Mesendoderm (in vitro differentiated cells): ENCODE measurements at regions not wholly inside any gene's neighbourhood (a gene's known extent, or its start where the extent isn't known, plus 50 kb on each side); places are given as distances from the start of the nearest gene placed in this dataset.
"Not testable (repeated sequence)": the region's sequence is repeated elsewhere in the genome, so short reads cannot be mapped to it uniquely, and the experiment has no call there.

Experiments used
- DNase-seq: peaks from one replicate; pipeline ENCODE4 v3.0.0; 2013
- H2AK5ac ChIP-seq: 2 replicates; pipeline ENCODE4 v1.6.1; 2013; ENCODE audit warnings: low read length, inconsistent platforms
- H2BK120ac ChIP-seq: 2 replicates; pipeline ENCODE4 v1.6.1; 2013; ENCODE audit warnings: low read depth, mild to moderate bottlenecking, low read length, moderate library complexity, mixed read lengths
- H2BK15ac ChIP-seq: replicated peaks from 2 replicates; pipeline ENCODE4 v1.6.1; 2013; ENCODE audit warnings: low read depth, mild to moderate bottlenecking, moderate library complexity
- H2BK5ac ChIP-seq: 2 replicates; pipeline ENCODE4 v1.6.1; 2013; ENCODE audit warnings: low read length, inconsistent platforms
- H3K18ac ChIP-seq: 2 replicates; pipeline ENCODE4 v1.6.1; 2013; ENCODE audit warnings: mild to moderate bottlenecking, low read length, mixed read lengths
- H3K23ac ChIP-seq: one replicate; pipeline ENCODE4 v1.6.1; 2013; ENCODE audit warnings: low read length
- H3K27ac ChIP-seq: 2 replicates; pipeline ENCODE4 v1.5.1; 2013; ENCODE audit warnings: low read depth, mild to moderate bottlenecking, inconsistent platforms, low read length, moderate library complexity
- H3K27me3 ChIP-seq: 2 replicates; pipeline ENCODE4 v1.6.1; 2013; ENCODE audit warnings: low read length, control low read depth, mild to moderate bottlenecking, inconsistent platforms; ENCODE audit not compliant: insufficient read depth, poor library complexity
- H3K36me3 ChIP-seq: 2 replicates; pipeline ENCODE4 v1.6.1; 2013; ENCODE audit warnings: low read length, inconsistent platforms; ENCODE audit not compliant: control insufficient read depth, insufficient read depth
- H3K4ac ChIP-seq: one replicate; pipeline ENCODE4 v1.6.1; 2013; ENCODE audit warnings: low read depth, mild to moderate bottlenecking, low read length, moderate library complexity
- H3K4me1 ChIP-seq: 2 replicates; pipeline ENCODE4 v1.6.1; 2013; ENCODE audit warnings: low read depth, low read length, inconsistent platforms; ENCODE audit not compliant: control insufficient read depth
- H3K4me2 ChIP-seq: 2 replicates; pipeline ENCODE4 v1.6.1; 2013; ENCODE audit warnings: low read length
- H3K4me3 ChIP-seq: 2 replicates; pipeline ENCODE4 v1.5.1; 2013; ENCODE audit warnings: mild to moderate bottlenecking, low read length
- H3K56ac ChIP-seq: one replicate; pipeline ENCODE4 v1.6.1; 2013; ENCODE audit warnings: low read length
- H3K79me1 ChIP-seq: 2 replicates; pipeline ENCODE4 v1.6.1; 2013; ENCODE audit warnings: low read length, inconsistent platforms
- H3K79me2 ChIP-seq: 2 replicates; pipeline ENCODE4 v1.6.1; 2013; ENCODE audit warnings: mild to moderate bottlenecking, low read length; ENCODE audit not compliant: control insufficient read depth, insufficient read depth
- H3K9ac ChIP-seq: 2 replicates; pipeline ENCODE4 v1.6.1; 2013; ENCODE audit warnings: low read length, inconsistent platforms
- H4K5ac ChIP-seq: one replicate; pipeline ENCODE4 v1.6.1; 2013; ENCODE audit warnings: low read length
- H4K8ac ChIP-seq: one replicate; pipeline ENCODE4 v1.6.1; 2013; ENCODE audit warnings: low read depth, mild to moderate bottlenecking, control low read depth, low read length, moderate library complexity
- WGBS: extraction: QIAGEN DNeasy Blood & Tissue Kit; methylation state at CpG from one replicate; pipeline ENCODE4 v1.1.7; 2013; ENCODE audit warnings: low lambda C conversion rate, missing lambda C conversion rate; ENCODE audit not compliant: insufficient coverage; ENCODE audit errors: extremely low coverage; 5-methylcytosine and 5-hydroxymethylcytosine counted together

GRCh38 chr4:85033838-85034237, 67.3 kb upstream of the WDFY3 start:
- H3K4me3 ChIP-seq, H2BK15ac ChIP-seq, H3K56ac ChIP-seq, H4K8ac ChIP-seq, H3K4ac ChIP-seq, H4K5ac ChIP-seq, H3K23ac ChIP-seq, H3K79me2 ChIP-seq, H3K27ac ChIP-seq, H2BK120ac ChIP-seq, H3K36me3 ChIP-seq, H3K9ac ChIP-seq, H2BK5ac ChIP-seq, H3K79me1 ChIP-seq, H3K18ac ChIP-seq, H3K4me2 ChIP-seq, H3K4me1 ChIP-seq, H2AK5ac ChIP-seq, H3K27me3 ChIP-seq: not testable (repeated sequence)
- peak; percentile 17 for DNase-seq
- no CpG with 5 or more reads among the region's 6 CpGs for WGBS

- no peak overlapping the region for H3K23ac ChIP-seq
- WGBS, result no CpG with 5 or more reads among the region's 1 CpG
- H2AK5ac ChIP-seq, result no peak overlapping the region
- H3K36me3 ChIP-seq, result no peaks in the 10 kb centered on the region
- no peak overlapping the region for H3K56ac ChIP-seq
- no peak overlapping the region for H2BK5ac ChIP-seq
- no peak overlapping the region for H3K4me2 ChIP-seq
- H3K27ac ChIP-seq, result no peak overlapping the region
- H3K79me1 ChIP-seq, result no peaks in the 10 kb centered on the region
- H3K79me2 ChIP-seq, result no peaks in the 10 kb centered on the region
- no peak overlapping the region for H2BK15ac ChIP-seq
- H3K27me3 ChIP-seq, result no peaks in the 10 kb centered on the region
- H3K4me1 ChIP-seq, result no peaks in the 10 kb centered on the region
- no peak overlapping the region for H3K4me3 ChIP-seq
- no peak overlapping the region for H2BK120ac ChIP-seq
- H3K4ac ChIP-seq, result no peak overlapping the region
- no peak overlapping the region for H3K18ac ChIP-seq
- H4K8ac ChIP-seq, result no peak overlapping the region
- H4K5ac ChIP-seq, result no peak overlapping the region
- no peak for DNase-seq
- no peak overlapping the region for H3K9ac ChIP-seq
Observed at GRCh38 chr4:85039526-85039925, 73.0 kb upstream of the WDFY3 start.

- H2BK5ac ChIP-seq, DNase-seq: not testable (repeated sequence)
- no CpG with 5 or more reads among the region's 6 CpGs for WGBS
Observed at GRCh38 chr4:85043812-85044496, 77.5 kb upstream of the WDFY3 start.

GRCh38 chr4:85050736-85051135, 84.2 kb upstream of the WDFY3 start:
- H3K27me3 ChIP-seq, result no peaks in the 10 kb centered on the region
- no peak overlapping the region for H3K23ac ChIP-seq
- H3K79me1 ChIP-seq, result no peaks in the 10 kb centered on the region
- no peak for DNase-seq
- H3K36me3 ChIP-seq, result no peaks in the 10 kb centered on the region
- no peak overlapping the region for H3K4me2 ChIP-seq
- H2BK15ac ChIP-seq, result no peak overlapping the region
- no CpG with 5 or more reads among the region's 1 CpG for WGBS
- no peak overlapping the region for H3K27ac ChIP-seq
- H3K79me2 ChIP-seq, result no peaks in the 10 kb centered on the region
- no peak overlapping the region for H2BK120ac ChIP-seq
- H4K5ac ChIP-seq, result no peak overlapping the region
- H3K4ac ChIP-seq, result no peak overlapping the region
- H2BK5ac ChIP-seq, result no peak overlapping the region
- H3K9ac ChIP-seq, result no peak overlapping the region
- H2AK5ac ChIP-seq, result no peak overlapping the region
- H4K8ac ChIP-seq, result no peak overlapping the region
- no peak overlapping the region for H3K18ac ChIP-seq
- H3K4me3 ChIP-seq, result no peak overlapping the region
- H3K56ac ChIP-seq, result no peak overlapping the region
- no peaks in the 10 kb centered on the region for H3K4me1 ChIP-seq

More at GRCh38 chr4:85043812-85044496, 77.5 kb upstream of the WDFY3 start:
- not testable (repeated sequence) for H3K18ac ChIP-seq, H2AK5ac ChIP-seq, H3K79me2 ChIP-seq, H2BK15ac ChIP-seq, H3K56ac ChIP-seq, H3K4me2 ChIP-seq, H3K27me3 ChIP-seq, H2BK120ac ChIP-seq, H3K9ac ChIP-seq, H3K4ac ChIP-seq, H3K23ac ChIP-seq, H4K5ac ChIP-seq, H3K4me3 ChIP-seq, H4K8ac ChIP-seq, H3K79me1 ChIP-seq, H3K27ac ChIP-seq, H3K36me3 ChIP-seq, H3K4me1 ChIP-seq

- H3K9ac ChIP-seq, result no peak overlapping the region
- no peak overlapping the region for H4K8ac ChIP-seq
- H3K4me1 ChIP-seq, result no peaks in the 10 kb centered on the region
- no peak overlapping the region for H4K5ac ChIP-seq
- no peak overlapping the region for H3K56ac ChIP-seq
- H3K18ac ChIP-seq, result no peak overlapping the region
- no peaks in the 10 kb centered on the region for H3K79me1 ChIP-seq
- H3K27me3 ChIP-seq, result no peaks in the 10 kb centered on the region
- H3K4me3 ChIP-seq, result no peak overlapping the region
- no peak overlapping the region for H3K4ac ChIP-seq
- H2BK5ac ChIP-seq, result no peak overlapping the region
- no peaks in the 10 kb centered on the region for H3K36me3 ChIP-seq
- H3K4me2 ChIP-seq, result no peak overlapping the region
- no peak overlapping the region for H3K27ac ChIP-seq
- H3K79me2 ChIP-seq, result no peaks in the 10 kb centered on the region
- no peak overlapping the region for H2BK15ac ChIP-seq
- H2AK5ac ChIP-seq, result no peak overlapping the region
- no peak overlapping the region for H2BK120ac ChIP-seq
- WGBS, result no CpG with 5 or more reads among the region's 2 CpGs
- H3K23ac ChIP-seq, result no peak overlapping the region
- DNase-seq, result no peak
Observed at GRCh38 chr4:85051526-85051925, 85.0 kb upstream of the WDFY3 start.

- not testable (repeated sequence) for DNase-seq, H3K27me3 ChIP-seq, H3K4me2 ChIP-seq, H3K23ac ChIP-seq, H3K4me1 ChIP-seq, H3K79me2 ChIP-seq, H2BK15ac ChIP-seq, H2BK5ac ChIP-seq, H3K27ac ChIP-seq, H3K4me3 ChIP-seq, H3K56ac ChIP-seq, H3K4ac ChIP-seq, H3K36me3 ChIP-seq, H4K8ac ChIP-seq, H4K5ac ChIP-seq, H2AK5ac ChIP-seq, H3K9ac ChIP-seq, H2BK120ac ChIP-seq, H3K79me1 ChIP-seq, H3K18ac ChIP-seq
- no CpG with 5 or more reads among the region's 3 CpGs for WGBS
Observed at GRCh38 chr4:85054925-85055324, 88.4 kb upstream of the WDFY3 start.
